CD14-positive monocyte (primary cell): ENCODE measurements at regions not wholly inside any gene's neighbourhood (a gene's known extent, or its start where the extent isn't known, plus 50 kb on each side); places are given as distances from the start of the nearest gene placed in this dataset.
A peak's percentile ranks its signal among the peaks of the same experiment; 100 is the strongest.

Source experiments
- DNase-seq, 3 donors: peaks; one replicate each; pipeline ENCODE4 v3.0.0-alpha.2; 2011 to 2022
- H2AFZ ChIP-seq: 2 replicates; pipeline ENCODE4 v1.6.0; 2012; ENCODE audit warnings: mild to moderate bottlenecking, low read depth, low read length, inconsistent platforms; ENCODE audit not compliant: insufficient read depth, poor library complexity, severe bottlenecking
- H3K27ac ChIP-seq, 2 donors: 1 replicate in 1 of 2; 2 replicates in 1 of 2; pipeline ENCODE4 v1.5.1; 2012 to 2013; ENCODE audit warnings: low read length in 2 of 2, control low read depth in 1 of 2, inconsistent platforms in 1 of 2, low read depth in 1 of 2, mild to moderate bottlenecking in 1 of 2
- H3K27me3 ChIP-seq, 2 donors: one replicate each; pipeline versions ENCODE4 v1.6.0 to v1.6.1; 2011 to 2013; ENCODE audit warnings: low read length in 2 of 2; ENCODE audit not compliant: control insufficient read depth in 2 of 2, insufficient read depth in 2 of 2
- H3K36me3 ChIP-seq, 2 donors: replicated peaks in 1 of 2; 1 replicate in 1 of 2; 2 replicates in 1 of 2; pipeline versions ENCODE4 v1.5.1 to v1.6.1; 2012 to 2013; ENCODE audit warnings: low read length in 2 of 2, control low read depth in 1 of 2, inconsistent platforms in 1 of 2, mild to moderate bottlenecking in 1 of 2; ENCODE audit not compliant: insufficient read depth in 2 of 2, control insufficient read depth in 1 of 2
- H3K4me1 ChIP-seq, 2 donors: 1 replicate in 1 of 2; 2 replicates in 1 of 2; pipeline versions ENCODE4 v1.5.1 to v1.6.1; 2012 to 2013; ENCODE audit warnings: low read length in 2 of 2, control low read depth in 1 of 2, inconsistent platforms in 1 of 2, mild to moderate bottlenecking in 1 of 2, moderate library complexity in 1 of 2; ENCODE audit not compliant: insufficient read depth in 2 of 2, control insufficient read depth in 1 of 2
- H3K4me2 ChIP-seq: replicated peaks from 2 replicates; pipeline ENCODE3; 2012; ENCODE audit warnings: low read length, moderate library complexity, mild to moderate bottlenecking; ENCODE audit not compliant: poor library complexity, severe bottlenecking; ENCODE audit errors: extremely low read depth
- H3K4me3 ChIP-seq, 3 experiments: fragments of 200-600 bp in 1 of 3; sonication (generic) in 1 of 3; replicated peaks in 1 of 3; 1 replicate in 2 of 3; 2 replicates in 1 of 3; pipeline ENCODE4 v1.5.1; 2011 to 2013; ENCODE audit warnings: low read length in 3 of 3, mild to moderate bottlenecking in 3 of 3, control low read depth in 2 of 3, low read depth in 2 of 3, inconsistent platforms in 1 of 3, moderate library complexity in 1 of 3
- H3K79me2 ChIP-seq: 2 replicates; pipeline ENCODE4 v1.6.0; 2012; ENCODE audit warnings: mild to moderate bottlenecking, control low read depth, inconsistent platforms, low read length, moderate library complexity; ENCODE audit not compliant: insufficient read depth
- H3K9ac ChIP-seq: 2 replicates; pipeline ENCODE4 v1.6.0; 2017; ENCODE audit warnings: low read length, mild to moderate bottlenecking; ENCODE audit not compliant: insufficient read depth, poor library complexity, severe bottlenecking
- H3K9me3 ChIP-seq, 2 donors: replicated peaks in 1 of 2; 1 replicate in 1 of 2; 2 replicates in 1 of 2; pipeline versions ENCODE4 v1.5.1 to v1.6.1; 2012 to 2013; ENCODE audit warnings: low read length in 2 of 2, control low read depth in 1 of 2; ENCODE audit not compliant: control insufficient read depth in 1 of 2, insufficient read depth in 1 of 2
- H4K20me1 ChIP-seq: 2 replicates; pipeline ENCODE4 v1.6.0; 2012; ENCODE audit warnings: mild to moderate bottlenecking, low read length, control low read depth, moderate library complexity; ENCODE audit not compliant: insufficient read depth
- H3K27ac Mint-ChIP-seq, 7 donors: one replicate each; pipeline ENCODE4 v1.8.0; 2020; ENCODE audit warnings: mild to moderate bottlenecking in 7 of 7, mixed read lengths in 7 of 7, moderate library complexity in 6 of 7, inconsistent platforms in 2 of 7
- H3K27me3 Mint-ChIP-seq, 3 donors: one replicate each; pipeline ENCODE4 v1.8.0; 2021 to 2022; ENCODE audit warnings: low read depth in 3 of 3, mild to moderate bottlenecking in 3 of 3, mixed read lengths in 3 of 3, moderate library complexity in 3 of 3, inconsistent platforms in 1 of 3
- H3K36me3 Mint-ChIP-seq, 2 donors: one replicate each; pipeline ENCODE4 v1.8.0; 2020; ENCODE audit warnings: mixed read lengths in 2 of 2, inconsistent platforms in 1 of 2, mild to moderate bottlenecking in 1 of 2
- H3K4me1 Mint-ChIP-seq: one replicate; pipeline ENCODE4 v1.8.0; 2020; ENCODE audit warnings: mild to moderate bottlenecking, mixed read lengths
- H3K4me3 Mint-ChIP-seq, 2 donors: one replicate each; pipeline ENCODE4 v1.8.0; 2020; ENCODE audit warnings: mild to moderate bottlenecking in 2 of 2, mixed read lengths in 2 of 2, moderate library complexity in 1 of 2
- H3K9me3 Mint-ChIP-seq, 7 donors: one replicate each; pipeline ENCODE4 v1.8.0; 2020 to 2022; ENCODE audit warnings: mixed read lengths in 7 of 7, mild to moderate bottlenecking in 6 of 7, moderate library complexity in 6 of 7, inconsistent platforms in 2 of 7
- CTCF ChIP-seq: fragments of 200-600 bp; IDR thresholded peaks from one replicate; pipeline ENCODE4 v1.8.0; 2022; ENCODE audit warnings: antibody characterized with exemption, mild to moderate bottlenecking
- WGBS: methylation state at CpG from one replicate; pipeline ENCODE4 v1.1.5; 2013; ENCODE audit warnings: missing lambda C conversion rate; ENCODE audit not compliant: insufficient coverage; 5-methylcytosine and 5-hydroxymethylcytosine counted together
- intact Hi-C, 2 donors: fragments of 100-400 bp; cut with micrococcal nuclease; formaldehyde crosslinking; loops; one replicate each; pipeline versions ENCODE4 v1.15.0 to v1.15.1; 2023

- peak overlapping the region in 1 of 2 donors; percentile 12 for H3K27ac ChIP-seq
- TF ChIP-seq CTCF = no peak
Observed at GRCh38 chr1:109819906-109820305, 56.2 kb upstream of the EPS8L3 start.

GRCh38 chr1:109818988-109819764, 55.5 kb upstream of the EPS8L3 start:
- no peak for TF ChIP-seq CTCF
- Histone ChIP-seq H4K20me1 (no peaks in the 10 kb centered on the region), H3K9me3 (peaks cover 0 to 7% of the 10 kb centered on the region in 2 donors), H3K79me2 (no peaks in the 10 kb centered on the region), H3K4me1 (peaks cover 83 to 91% of the 10 kb centered on the region in 2 donors), H3K36me3 (no peaks in the 10 kb centered on the region), H3K4me2 (no peak overlapping the region), H3K27me3 (no peaks in the 10 kb centered on the region), H3K4me3 (no peak overlapping the region), H3K9ac (no peak overlapping the region), H3K27ac (peak overlapping the region in 1 of 2 donors; percentile 12), H2AFZ (no peak overlapping the region)
- Mint-ChIP-seq H3K36me3 (peaks cover 0 to 12% of the 10 kb centered on the region in 2 donors), H3K27me3 (peaks cover 9 to 18% (median 13%) of the 10 kb centered on the region in 3 donors), H3K9me3 (peaks cover 2 to 11% (median 5%) of the 10 kb centered on the region in 7 donors), H3K4me3 (peak overlapping the region in 1 of 2 donors; percentile 46), H3K27ac (peak overlapping the region in 5 of 7 donors; percentile 77 to 91 (median 79)), H3K4me1 (peaks cover 94% of the 10 kb centered on the region)
- intact Hi-C loops = no loop called here
- no peak for DNase-seq
- WGBS = 93% methylated on average over 7 of the region's 9 CpGs

More at GRCh38 chr1:109819906-109820305, 56.2 kb upstream of the EPS8L3 start:
- DNase-seq = peak in 2 of 3 donors; percentile 46 to 70
- H3K4me3 Mint-ChIP-seq = peak overlapping the region in 1 of 2 donors; percentile 69
- H3K9me3 ChIP-seq = peaks cover 0 to 7% of the 10 kb centered on the region in 2 donors
- H3K36me3 ChIP-seq = no peaks in the 10 kb centered on the region
- peaks cover 93% of the 10 kb centered on the region for H3K4me1 Mint-ChIP-seq
- H3K79me2 ChIP-seq = no peaks in the 10 kb centered on the region
- H4K20me1 ChIP-seq = no peaks in the 10 kb centered on the region
- no peaks in the 10 kb centered on the region for H3K27me3 ChIP-seq
- peaks cover 10 to 18% (median 10%) of the 10 kb centered on the region in 3 donors for H3K27me3 Mint-ChIP-seq
- no peak overlapping the region for H2AFZ ChIP-seq
- H3K9ac ChIP-seq = no peak overlapping the region
- intact Hi-C loops = loop anchor here (2.0 to 5.0 kb wide), 4 partner anchors 42 to 203 kb away; partner anchors contain the start of genes AMPD2 (in 1 of the 2) and GNAT2 (in 1 of the 2)
- H3K4me2 ChIP-seq = no peak overlapping the region
- peaks cover 2 to 11% (median 5%) of the 10 kb centered on the region in 7 donors for H3K9me3 Mint-ChIP-seq
- peaks cover 83 to 94% of the 10 kb centered on the region in 2 donors for H3K4me1 ChIP-seq
- H3K4me3 ChIP-seq = no peak overlapping the region
- H3K36me3 Mint-ChIP-seq = peaks cover 0 to 15% of the 10 kb centered on the region in 2 donors
- H3K27ac Mint-ChIP-seq = peak overlapping the region; percentile 68 to 91 (median 77)
- no CpG with 5 or more reads among the region's 3 CpGs for WGBS
